Astrocyte (in vitro differentiated cells and primary cell): ENCODE measurements at regions not wholly inside any gene's neighbourhood (a gene's known extent, or its start where the extent isn't known, plus 50 kb on each side); places are given as distances from the start of the nearest gene placed in this dataset.

Experiments used
- DNase-seq: peaks from one replicate; pipeline ENCODE4 v3.0.0-alpha.2; 2010; ENCODE audit warnings: low read depth
- FAIRE-seq: peaks from 2 replicates; lab custom pipeline; 2011; peaks lifted over from hg19 to GRCh38; lab: Jason Lieb, UNC
- H2AFZ ChIP-seq: 2 replicates; pipeline ENCODE4 v1.6.0; 2012; ENCODE audit warnings: low read depth, low read length, inconsistent platforms
- H3K27ac ChIP-seq: 2 replicates; pipeline ENCODE4 v1.5.1; 2011; ENCODE audit warnings: low read depth, low read length, inconsistent platforms
- H3K27me3 ChIP-seq: 2 replicates; pipeline ENCODE4 v1.6.0; 2011; ENCODE audit warnings: low read length, inconsistent platforms; ENCODE audit not compliant: insufficient read depth
- H3K36me3 ChIP-seq: 2 replicates; pipeline ENCODE4 v1.5.1; 2011; ENCODE audit warnings: low read length, inconsistent platforms; ENCODE audit not compliant: insufficient read depth
- H3K4me1 ChIP-seq: 2 replicates; pipeline ENCODE4 v1.5.1; 2011; ENCODE audit warnings: low read length, inconsistent platforms; ENCODE audit not compliant: insufficient read depth
- H3K4me2 ChIP-seq: 2 replicates; pipeline ENCODE4 v1.6.0; 2012; ENCODE audit warnings: low read length, inconsistent platforms
- H3K4me3 ChIP-seq: 2 replicates; pipeline ENCODE4 v1.5.1; 2011; ENCODE audit warnings: low read depth, mild to moderate bottlenecking, low read length, inconsistent platforms; ENCODE audit not compliant: insufficient read depth
- H3K79me2 ChIP-seq: 2 replicates; pipeline ENCODE4 v1.6.0; 2012; ENCODE audit warnings: mild to moderate bottlenecking, low read length, inconsistent platforms; ENCODE audit not compliant: insufficient read depth
- H3K9ac ChIP-seq: 2 replicates; pipeline ENCODE4 v1.6.0; 2012; ENCODE audit warnings: mild to moderate bottlenecking, low read length, inconsistent platforms
- H3K9me3 ChIP-seq: 2 replicates; pipeline ENCODE4 v1.5.1; 2012; ENCODE audit warnings: low read depth, mild to moderate bottlenecking, low read length, inconsistent platforms; ENCODE audit not compliant: insufficient read depth
- H4K20me1 ChIP-seq: 2 replicates; pipeline ENCODE4 v1.6.0; 2012; ENCODE audit warnings: low read length, inconsistent platforms; ENCODE audit not compliant: insufficient read depth
- H3K27ac Mint-ChIP-seq: one replicate; pipeline ENCODE4 v1.8.0; 2021; ENCODE audit warnings: mild to moderate bottlenecking, mixed read lengths; ENCODE audit not compliant: unreplicated experiment
- H3K27me3 Mint-ChIP-seq: one replicate; pipeline ENCODE4 v1.8.0; 2021; ENCODE audit warnings: low read depth, mixed read lengths; ENCODE audit not compliant: unreplicated experiment
- H3K36me3 Mint-ChIP-seq: one replicate; pipeline ENCODE4 v1.8.0; 2021; ENCODE audit warnings: low read depth, mixed read lengths; ENCODE audit not compliant: unreplicated experiment
- H3K4me1 Mint-ChIP-seq: one replicate; pipeline ENCODE4 v1.8.0; 2021; ENCODE audit warnings: low read depth, mixed read lengths; ENCODE audit not compliant: unreplicated experiment
- H3K4me3 Mint-ChIP-seq: one replicate; pipeline ENCODE4 v1.8.0; 2021; ENCODE audit warnings: mild to moderate bottlenecking, moderate library complexity, mixed read lengths; ENCODE audit not compliant: unreplicated experiment
- H3K9me3 Mint-ChIP-seq: one replicate; pipeline ENCODE4 v1.8.0; 2021; ENCODE audit warnings: mild to moderate bottlenecking, mixed read lengths; ENCODE audit not compliant: unreplicated experiment
- EZH2 ChIP-seq: IDR thresholded peaks from 2 replicates; pipeline ENCODE4 v1.6.1; 2012; ENCODE audit warnings: mild to moderate bottlenecking, low read length, inconsistent platforms; ENCODE audit not compliant: insufficient read depth
- TF ChIP-seq, protein P1 (sequence below): IDR thresholded peaks from 2 replicates; pipeline ENCODE4 v1.5.1; 2011; ENCODE audit warnings: low read depth, mild to moderate bottlenecking, inconsistent platforms, low read length, moderate library complexity; ENCODE audit not compliant: insufficient read depth

GRCh38 chr2:153645599-153645998 is 167.0 kb upstream of the RPRM start:
- no peaks in the 10 kb centered on the region for H3K4me1 ChIP-seq
- H3K4me3 ChIP-seq: no peak overlapping the region
- Mint-ChIP-seq H3K4me3 (no peak overlapping the region), H3K27me3 (no peaks in the 10 kb centered on the region), H3K9me3 (peaks cover 3% of the 10 kb centered on the region), H3K27ac (no peak overlapping the region), H3K36me3 (no peaks in the 10 kb centered on the region), H3K4me1 (no peaks in the 10 kb centered on the region)
- DNase-seq: no peak
- H3K79me2 ChIP-seq: no peaks in the 10 kb centered on the region
- TF ChIP-seq, protein P1, sequence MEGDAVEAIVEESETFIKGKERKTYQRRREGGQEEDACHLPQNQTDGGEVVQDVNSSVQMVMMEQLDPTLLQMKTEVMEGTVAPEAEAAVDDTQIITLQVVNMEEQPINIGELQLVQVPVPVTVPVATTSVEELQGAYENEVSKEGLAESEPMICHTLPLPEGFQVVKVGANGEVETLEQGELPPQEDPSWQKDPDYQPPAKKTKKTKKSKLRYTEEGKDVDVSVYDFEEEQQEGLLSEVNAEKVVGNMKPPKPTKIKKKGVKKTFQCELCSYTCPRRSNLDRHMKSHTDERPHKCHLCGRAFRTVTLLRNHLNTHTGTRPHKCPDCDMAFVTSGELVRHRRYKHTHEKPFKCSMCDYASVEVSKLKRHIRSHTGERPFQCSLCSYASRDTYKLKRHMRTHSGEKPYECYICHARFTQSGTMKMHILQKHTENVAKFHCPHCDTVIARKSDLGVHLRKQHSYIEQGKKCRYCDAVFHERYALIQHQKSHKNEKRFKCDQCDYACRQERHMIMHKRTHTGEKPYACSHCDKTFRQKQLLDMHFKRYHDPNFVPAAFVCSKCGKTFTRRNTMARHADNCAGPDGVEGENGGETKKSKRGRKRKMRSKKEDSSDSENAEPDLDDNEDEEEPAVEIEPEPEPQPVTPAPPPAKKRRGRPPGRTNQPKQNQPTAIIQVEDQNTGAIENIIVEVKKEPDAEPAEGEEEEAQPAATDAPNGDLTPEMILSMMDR: no peak
- no peak for TF ChIP-seq EZH2
- no peaks in the 10 kb centered on the region for H3K36me3 ChIP-seq
- H3K4me2 ChIP-seq: no peak overlapping the region
- FAIRE-seq: no peak
- H4K20me1 ChIP-seq: no peaks in the 10 kb centered on the region
- H3K27me3 ChIP-seq: no peaks in the 10 kb centered on the region
- no peak overlapping the region for H3K27ac ChIP-seq
- H3K9me3 ChIP-seq: no peaks in the 10 kb centered on the region
- no peak overlapping the region for H3K9ac ChIP-seq
- no peak overlapping the region for H2AFZ ChIP-seq

DNA sequence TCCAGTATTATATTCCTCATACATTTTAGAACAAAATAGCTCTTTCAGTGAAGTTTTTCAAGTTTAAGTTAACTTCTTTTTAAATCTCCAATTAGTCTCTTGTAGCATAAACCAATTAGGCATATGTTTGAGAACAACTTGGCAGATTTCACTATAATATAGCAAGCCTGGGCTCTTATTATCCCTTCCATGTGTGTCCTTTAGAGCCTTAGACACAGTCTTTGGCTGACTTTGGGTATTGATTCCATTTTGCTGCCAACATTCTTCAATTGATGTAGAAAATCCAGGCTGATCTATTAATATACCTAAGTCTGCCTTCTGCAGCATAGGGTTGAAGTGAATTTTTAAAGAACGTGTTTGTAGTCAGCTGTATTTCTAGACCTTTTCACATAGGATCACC is 179.1 kb upstream of the RPRM start:
- peaks cover 2% of the 10 kb centered on the region for H3K9me3 ChIP-seq
- H3K79me2 ChIP-seq: no peaks in the 10 kb centered on the region
- no peaks in the 10 kb centered on the region for H3K36me3 ChIP-seq
- FAIRE-seq: no peak
- H3K4me3 ChIP-seq: no peak overlapping the region
- TF ChIP-seq, protein P1: no peak
- TF ChIP-seq EZH2: no peak
- no peak overlapping the region for H2AFZ ChIP-seq
- Mint-ChIP-seq H3K4me3 (no peak overlapping the region), H3K36me3 (no peaks in the 10 kb centered on the region), H3K9me3 (no peaks in the 10 kb centered on the region), H3K27me3 (no peaks in the 10 kb centered on the region), H3K27ac (no peak overlapping the region), H3K4me1 (no peaks in the 10 kb centered on the region)
- no peak for DNase-seq
- H3K27me3 ChIP-seq: no peaks in the 10 kb centered on the region
- no peak overlapping the region for H3K4me2 ChIP-seq
- H3K27ac ChIP-seq: no peak overlapping the region
- no peaks in the 10 kb centered on the region for H4K20me1 ChIP-seq
- H3K9ac ChIP-seq: no peak overlapping the region
- no peaks in the 10 kb centered on the region for H3K4me1 ChIP-seq

DNA sequence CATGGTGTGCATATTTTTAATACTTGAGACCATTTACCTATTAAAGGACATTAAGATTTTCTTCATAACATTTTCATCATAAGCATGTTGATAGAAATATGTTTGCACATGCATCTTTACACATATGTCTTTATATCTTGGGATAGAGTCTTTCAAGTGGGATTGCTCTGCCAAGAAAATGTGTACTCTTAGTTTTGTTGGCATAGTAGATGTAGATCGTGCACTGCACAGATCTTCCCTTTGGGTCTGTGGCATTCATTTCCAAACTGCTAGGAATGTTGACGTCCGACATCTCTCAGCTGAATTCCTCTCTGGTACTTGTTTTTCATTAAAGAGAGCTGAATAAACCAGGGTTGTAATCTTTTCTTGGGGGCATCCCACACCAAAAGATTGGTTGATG is 183.2 kb upstream of the RPRM start:
- Mint-ChIP-seq H3K9me3 (no peaks in the 10 kb centered on the region), H3K27ac (no peak overlapping the region)
- no peak overlapping the region for H3K27ac ChIP-seq

More for the DNA sequence above, 183.2 kb upstream of the RPRM start:
- Histone ChIP-seq H3K36me3 (no peaks in the 10 kb centered on the region), H4K20me1 (no peaks in the 10 kb centered on the region), H3K27me3 (no peaks in the 10 kb centered on the region), H2AFZ (no peak overlapping the region), H3K9ac (no peak overlapping the region), H3K4me2 (no peak overlapping the region), H3K4me3 (no peak overlapping the region), H3K79me2 (no peaks in the 10 kb centered on the region), H3K4me1 (no peaks in the 10 kb centered on the region), H3K9me3 (peaks cover 5% of the 10 kb centered on the region)
- H3K27me3 Mint-ChIP-seq: no peaks in the 10 kb centered on the region
- DNase-seq: no peak
- no peaks in the 10 kb centered on the region for H3K4me1 Mint-ChIP-seq
- no peak for TF ChIP-seq EZH2
- TF ChIP-seq, protein P1: no peak
- no peak for FAIRE-seq
- H3K4me3 Mint-ChIP-seq: no peak overlapping the region
- no peaks in the 10 kb centered on the region for H3K36me3 Mint-ChIP-seq
